ENCODE measurements at regions not wholly inside any gene's neighbourhood (a gene's known extent, or its start where the extent isn't known, plus 50 kb on each side); places are given as distances from the start of the nearest gene placed in this dataset.

- TF ChIP-seq, protein P1, sequence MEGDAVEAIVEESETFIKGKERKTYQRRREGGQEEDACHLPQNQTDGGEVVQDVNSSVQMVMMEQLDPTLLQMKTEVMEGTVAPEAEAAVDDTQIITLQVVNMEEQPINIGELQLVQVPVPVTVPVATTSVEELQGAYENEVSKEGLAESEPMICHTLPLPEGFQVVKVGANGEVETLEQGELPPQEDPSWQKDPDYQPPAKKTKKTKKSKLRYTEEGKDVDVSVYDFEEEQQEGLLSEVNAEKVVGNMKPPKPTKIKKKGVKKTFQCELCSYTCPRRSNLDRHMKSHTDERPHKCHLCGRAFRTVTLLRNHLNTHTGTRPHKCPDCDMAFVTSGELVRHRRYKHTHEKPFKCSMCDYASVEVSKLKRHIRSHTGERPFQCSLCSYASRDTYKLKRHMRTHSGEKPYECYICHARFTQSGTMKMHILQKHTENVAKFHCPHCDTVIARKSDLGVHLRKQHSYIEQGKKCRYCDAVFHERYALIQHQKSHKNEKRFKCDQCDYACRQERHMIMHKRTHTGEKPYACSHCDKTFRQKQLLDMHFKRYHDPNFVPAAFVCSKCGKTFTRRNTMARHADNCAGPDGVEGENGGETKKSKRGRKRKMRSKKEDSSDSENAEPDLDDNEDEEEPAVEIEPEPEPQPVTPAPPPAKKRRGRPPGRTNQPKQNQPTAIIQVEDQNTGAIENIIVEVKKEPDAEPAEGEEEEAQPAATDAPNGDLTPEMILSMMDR (IDR thresholded peaks at IDR 0.05) = no peak
- no peak for TF ChIP-seq POLR2A (IDR thresholded peaks at IDR 0.05)
Measured at GRCh38 chr6:79783670-79784394, 152.7 kb downstream of the SH3BGRL2 start.

Measured in body of pancreas (tissue), 4 donors.